ENCODE measurements at regions not wholly inside any gene's neighbourhood (a gene's known extent, or its start where the extent isn't known, plus 50 kb on each side); places are given as distances from the start of the nearest gene placed in this dataset.

DNA sequence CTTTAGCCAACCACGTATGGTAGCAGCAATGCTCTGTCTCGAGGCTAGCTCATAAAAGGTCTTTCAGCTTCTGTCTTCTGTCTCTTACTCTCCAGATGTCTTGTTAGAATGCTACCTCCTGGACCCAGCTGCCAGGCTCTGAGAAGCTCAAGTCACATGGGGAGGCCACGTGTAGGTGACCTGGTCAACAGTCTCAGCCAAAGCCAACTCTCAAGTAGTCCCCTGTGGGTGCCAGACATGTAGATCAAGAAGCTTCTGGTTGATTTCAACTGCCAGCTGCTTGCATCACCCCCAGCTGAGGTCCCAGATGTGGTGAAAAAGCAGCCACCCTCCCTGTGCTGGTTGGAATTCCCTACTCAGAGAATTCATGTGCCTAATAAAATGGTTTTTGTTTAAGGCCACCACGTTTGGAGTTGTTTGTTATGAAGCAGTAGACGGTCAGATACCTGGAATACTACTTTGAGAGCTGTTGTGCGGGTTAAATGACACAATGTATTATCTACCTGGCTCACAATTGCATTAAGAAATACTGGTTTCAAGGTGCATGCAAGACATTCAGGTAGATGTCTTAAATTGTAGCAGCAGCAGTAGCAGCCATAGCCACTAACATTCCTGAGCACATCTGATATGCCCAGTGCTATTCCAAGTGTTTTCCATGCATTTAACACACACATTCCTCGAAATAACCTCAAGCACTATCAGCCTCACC, 131.0 kb upstream of the RFC3 start:
- Histone ChIP-seq H3K9me2 (replicated peaks; ENCODE audit: insufficient read depth, low read length) (no peaks in the 10 kb centered on the region), H3K27me3 (replicated peaks; ENCODE audit: insufficient read depth, low read length) (no peaks in the 10 kb centered on the region), H3K4me2 (ENCODE audit: low read depth, low read length) (no peak overlapping the region), H3K27ac (ENCODE audit: low read length) (no peak overlapping the region), H3K36me3 (replicated peaks; ENCODE audit: insufficient read depth, low read length) (no peaks in the 10 kb centered on the region), H3K79me2 (ENCODE audit: low read length) (no peaks in the 10 kb centered on the region), H3K4me1 (ENCODE audit: low read length) (no peaks in the 10 kb centered on the region), H3K9ac (ENCODE audit: low read length) (no peak overlapping the region), H4K20me1 (ENCODE audit: insufficient read depth, low read length) (no peaks in the 10 kb centered on the region), H3F3A (ENCODE audit: insufficient read depth, low read length) (no peaks in the 10 kb centered on the region), H3K4me3 (ENCODE audit: low read length) (no peak overlapping the region), H2AFZ (ENCODE audit: low read length) (no peak overlapping the region), H3K9me3 (replicated peaks; ENCODE audit: insufficient read depth, low read length) (no peaks in the 10 kb centered on the region)
- no peak for DNase-seq
- TF ChIP-seq EZH2 (optimal IDR thresholded peaks at IDR 0.05; ENCODE audit: low read depth, low read length) (no peak), EZH2phosphoT487 (IDR thresholded peaks at IDR 0.05; ENCODE audit: low read length) (no peak), CTCF (IDR thresholded peaks at IDR 0.05; ENCODE audit: low read length) (no peak)

DNA sequence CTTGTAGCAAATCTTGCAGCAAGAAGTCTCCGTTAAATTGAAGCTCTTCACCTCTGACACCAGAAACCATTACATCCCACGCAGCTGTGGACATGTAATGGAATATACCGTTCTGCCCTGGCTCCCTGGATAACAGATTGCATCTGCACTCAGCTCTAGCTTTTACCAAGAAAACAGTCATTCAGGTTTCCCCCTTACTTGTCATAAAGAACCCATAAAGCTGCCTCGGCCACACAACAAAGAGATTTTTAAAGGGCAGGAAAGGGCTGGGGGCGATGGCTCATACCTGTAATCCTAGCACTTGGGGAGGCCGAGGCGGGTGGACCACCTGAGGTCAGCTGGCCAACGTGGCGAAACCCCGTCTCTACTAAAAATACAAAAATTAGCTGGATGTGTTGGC, 127.6 kb upstream of the RFC3 start:
- DNase-seq, result no peak
- H3F3A ChIP-seq (ENCODE audit: insufficient read depth, low read length), result no peaks in the 10 kb centered on the region
- H3K79me2 ChIP-seq (ENCODE audit: low read length), result no peaks in the 10 kb centered on the region
- no peak for TF ChIP-seq EZH2 (optimal IDR thresholded peaks at IDR 0.05; ENCODE audit: low read depth, low read length)
- no peak for TF ChIP-seq EZH2phosphoT487 (IDR thresholded peaks at IDR 0.05; ENCODE audit: low read length)
- no peak for TF ChIP-seq CTCF (IDR thresholded peaks at IDR 0.05; ENCODE audit: low read length)
- no peak overlapping the region for H3K4me2 ChIP-seq (ENCODE audit: low read depth, low read length)
- H3K4me1 ChIP-seq (ENCODE audit: low read length), result no peaks in the 10 kb centered on the region
- H3K9me2 ChIP-seq (replicated peaks; ENCODE audit: insufficient read depth, low read length), result no peaks in the 10 kb centered on the region
- no peaks in the 10 kb centered on the region for H3K36me3 ChIP-seq (replicated peaks; ENCODE audit: insufficient read depth, low read length)
- no peaks in the 10 kb centered on the region for H3K27me3 ChIP-seq (replicated peaks; ENCODE audit: insufficient read depth, low read length)
- H3K9me3 ChIP-seq (replicated peaks; ENCODE audit: insufficient read depth, low read length), result no peaks in the 10 kb centered on the region
- H2AFZ ChIP-seq (ENCODE audit: low read length), result no peak overlapping the region
- H3K9ac ChIP-seq (ENCODE audit: low read length), result no peak overlapping the region
- no peaks in the 10 kb centered on the region for H4K20me1 ChIP-seq (ENCODE audit: insufficient read depth, low read length)
- H3K4me3 ChIP-seq (ENCODE audit: low read length), result no peak overlapping the region
- H3K27ac ChIP-seq (ENCODE audit: low read length), result no peak overlapping the region

GRCh38 chr13:33691980-33692379, 126.0 kb upstream of the RFC3 start:
- H3K9me3 ChIP-seq (replicated peaks; ENCODE audit: insufficient read depth, low read length), result no peaks in the 10 kb centered on the region
- no peak overlapping the region for H3K4me2 ChIP-seq (ENCODE audit: low read depth, low read length)
- no peak for DNase-seq
- no peaks in the 10 kb centered on the region for H3K36me3 ChIP-seq (replicated peaks; ENCODE audit: insufficient read depth, low read length)
- H3K79me2 ChIP-seq (ENCODE audit: low read length), result no peaks in the 10 kb centered on the region
- no peak overlapping the region for H2AFZ ChIP-seq (ENCODE audit: low read length)
- no peaks in the 10 kb centered on the region for H3K4me1 ChIP-seq (ENCODE audit: low read length)
- no peaks in the 10 kb centered on the region for H3K9me2 ChIP-seq (replicated peaks; ENCODE audit: insufficient read depth, low read length)
- H3K9ac ChIP-seq (ENCODE audit: low read length), result no peak overlapping the region
- H3K27me3 ChIP-seq (replicated peaks; ENCODE audit: insufficient read depth, low read length), result no peaks in the 10 kb centered on the region
- TF ChIP-seq EZH2 (optimal IDR thresholded peaks at IDR 0.05; ENCODE audit: low read depth, low read length), result no peak
- H4K20me1 ChIP-seq (ENCODE audit: insufficient read depth, low read length), result no peaks in the 10 kb centered on the region
- H3F3A ChIP-seq (ENCODE audit: insufficient read depth, low read length), result no peaks in the 10 kb centered on the region
- H3K4me3 ChIP-seq (ENCODE audit: low read length), result no peak overlapping the region
- no peak overlapping the region for H3K27ac ChIP-seq (ENCODE audit: low read length)

GRCh38 chr13:33692531-33692930, 125.4 kb upstream of the RFC3 start:
- H3K9ac ChIP-seq (ENCODE audit: low read length), result no peak overlapping the region
- H3K9me3 ChIP-seq (replicated peaks; ENCODE audit: insufficient read depth, low read length), result no peaks in the 10 kb centered on the region
- TF ChIP-seq EZH2phosphoT487 (IDR thresholded peaks at IDR 0.05; ENCODE audit: low read length), result no peak
- no peak overlapping the region for H2AFZ ChIP-seq (ENCODE audit: low read length)
- no peak overlapping the region for H3K4me2 ChIP-seq (ENCODE audit: low read depth, low read length)
- H3K79me2 ChIP-seq (ENCODE audit: low read length), result no peaks in the 10 kb centered on the region
- DNase-seq, result no peak
- no peaks in the 10 kb centered on the region for H3K27me3 ChIP-seq (replicated peaks; ENCODE audit: insufficient read depth, low read length)
- no peaks in the 10 kb centered on the region for H3K9me2 ChIP-seq (replicated peaks; ENCODE audit: insufficient read depth, low read length)
- no peaks in the 10 kb centered on the region for H4K20me1 ChIP-seq (ENCODE audit: insufficient read depth, low read length)
- H3F3A ChIP-seq (ENCODE audit: insufficient read depth, low read length), result no peaks in the 10 kb centered on the region
- H3K4me1 ChIP-seq (ENCODE audit: low read length), result no peaks in the 10 kb centered on the region
- no peak overlapping the region for H3K4me3 ChIP-seq (ENCODE audit: low read length)
- H3K36me3 ChIP-seq (replicated peaks; ENCODE audit: insufficient read depth, low read length), result no peaks in the 10 kb centered on the region
- no peak overlapping the region for H3K27ac ChIP-seq (ENCODE audit: low read length)
